Bronchial epithelial cell (primary cell): ENCODE measurements at regions not wholly inside any gene's neighbourhood (a gene's known extent, or its start where the extent isn't known, plus 50 kb on each side); places are given as distances from the start of the nearest gene placed in this dataset.

Experiments
- DNase-seq: peaks from one replicate; pipeline ENCODE4 v3.0.0-alpha.2; 2010; ENCODE audit warnings: low read depth
- FAIRE-seq: peaks from 2 replicates; lab custom pipeline; 2011; peaks lifted over from hg19 to GRCh38; lab: Jason Lieb, UNC
- H3K27me3 ChIP-seq: 2 replicates; pipeline ENCODE4 v1.5.1; 2011; ENCODE audit warnings: low read length; ENCODE audit not compliant: control insufficient read depth, insufficient read depth
- H3K36me3 ChIP-seq: 2 replicates; pipeline ENCODE4 v1.5.1; 2011; ENCODE audit warnings: low read length; ENCODE audit not compliant: control insufficient read depth, insufficient read depth
- H3K4me3 ChIP-seq: 2 replicates; pipeline ENCODE4 v1.5.1; 2011; ENCODE audit warnings: mild to moderate bottlenecking, low read depth, low read length, control low read depth
- TF ChIP-seq, protein P1 (sequence below): IDR thresholded peaks from 2 replicates; pipeline ENCODE4 v1.5.1; 2011; ENCODE audit warnings: mild to moderate bottlenecking, moderate library complexity, low read length, control low read depth, inconsistent platforms; ENCODE audit not compliant: insufficient read depth, severe bottlenecking

DNA sequence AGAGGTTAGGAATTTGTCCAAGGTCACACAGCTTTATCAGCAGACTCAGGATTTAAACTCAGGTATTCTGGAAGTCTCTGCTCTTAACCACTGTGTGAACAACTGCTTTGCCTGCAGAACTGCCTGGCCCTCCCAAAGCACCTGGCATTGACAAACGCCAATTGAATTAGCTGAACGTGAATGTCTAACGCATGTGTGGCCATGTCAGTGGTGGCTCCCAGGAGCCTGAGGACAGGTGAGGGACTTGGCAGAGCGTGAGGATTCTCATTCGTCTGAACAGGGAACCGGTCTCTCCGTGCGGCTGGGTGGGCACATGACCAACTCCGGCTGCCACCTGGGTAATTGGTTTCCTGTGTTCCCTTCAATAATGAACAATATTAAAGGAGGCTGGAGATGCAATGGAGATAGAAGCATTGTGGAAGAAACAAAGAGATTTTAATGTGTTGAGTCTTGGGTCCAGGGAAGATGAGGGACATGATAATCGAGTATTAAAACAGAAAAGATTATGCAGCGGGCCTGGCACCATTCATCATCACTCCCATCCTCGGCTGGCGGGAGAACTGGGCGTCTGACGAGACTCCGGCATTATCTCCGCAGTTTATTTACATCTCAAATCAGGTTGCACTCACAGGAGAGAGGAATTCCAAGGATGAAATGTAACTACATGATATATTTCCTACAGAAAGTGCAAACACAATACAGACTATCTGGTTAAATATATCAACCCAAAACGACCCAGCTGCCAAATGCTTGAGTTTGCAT lies 113.5 kb downstream of the NPIPB5 start:
- FAIRE-seq (no peak), DNase-seq (no peak)
- H3K27me3 ChIP-seq: no peaks in the 10 kb centered on the region
- H3K36me3 ChIP-seq: no peaks in the 10 kb centered on the region
- TF ChIP-seq, protein P1, sequence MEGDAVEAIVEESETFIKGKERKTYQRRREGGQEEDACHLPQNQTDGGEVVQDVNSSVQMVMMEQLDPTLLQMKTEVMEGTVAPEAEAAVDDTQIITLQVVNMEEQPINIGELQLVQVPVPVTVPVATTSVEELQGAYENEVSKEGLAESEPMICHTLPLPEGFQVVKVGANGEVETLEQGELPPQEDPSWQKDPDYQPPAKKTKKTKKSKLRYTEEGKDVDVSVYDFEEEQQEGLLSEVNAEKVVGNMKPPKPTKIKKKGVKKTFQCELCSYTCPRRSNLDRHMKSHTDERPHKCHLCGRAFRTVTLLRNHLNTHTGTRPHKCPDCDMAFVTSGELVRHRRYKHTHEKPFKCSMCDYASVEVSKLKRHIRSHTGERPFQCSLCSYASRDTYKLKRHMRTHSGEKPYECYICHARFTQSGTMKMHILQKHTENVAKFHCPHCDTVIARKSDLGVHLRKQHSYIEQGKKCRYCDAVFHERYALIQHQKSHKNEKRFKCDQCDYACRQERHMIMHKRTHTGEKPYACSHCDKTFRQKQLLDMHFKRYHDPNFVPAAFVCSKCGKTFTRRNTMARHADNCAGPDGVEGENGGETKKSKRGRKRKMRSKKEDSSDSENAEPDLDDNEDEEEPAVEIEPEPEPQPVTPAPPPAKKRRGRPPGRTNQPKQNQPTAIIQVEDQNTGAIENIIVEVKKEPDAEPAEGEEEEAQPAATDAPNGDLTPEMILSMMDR: no peak
- no peak overlapping the region for H3K4me3 ChIP-seq

DNA sequence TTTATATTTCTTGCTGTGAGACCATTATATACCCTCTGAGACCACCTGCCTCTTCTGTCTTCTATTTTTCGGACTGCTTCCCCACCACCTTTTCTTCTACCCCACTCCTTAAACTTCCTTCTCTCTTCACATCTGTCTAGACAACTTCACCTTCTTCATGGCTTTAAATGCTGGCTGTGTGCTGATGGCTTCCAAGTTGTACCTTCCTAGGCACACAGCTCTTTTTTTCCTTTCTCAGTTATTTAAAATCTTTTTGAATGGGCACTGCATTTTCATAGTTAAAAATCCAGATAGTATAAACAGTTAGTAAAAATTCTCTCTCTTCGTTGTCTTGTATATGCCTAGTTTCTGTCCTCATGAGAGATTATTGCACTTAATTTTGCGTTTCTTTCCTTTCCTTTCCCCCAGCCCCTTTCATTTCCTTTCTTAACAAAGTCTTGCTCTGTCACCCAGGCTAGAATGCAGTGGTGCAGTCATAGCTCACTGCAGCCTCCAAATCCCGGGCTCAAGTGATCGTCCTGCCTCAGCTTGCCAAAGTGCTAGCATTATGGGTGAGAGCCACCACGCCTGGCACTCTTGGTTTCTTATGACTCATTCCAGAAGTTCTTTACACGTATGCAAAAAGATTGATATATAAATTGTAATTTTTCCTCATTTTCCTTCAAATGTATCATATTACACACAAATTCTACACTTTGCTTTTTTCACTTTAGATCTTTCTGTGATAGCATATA lies 114.3 kb downstream of the NPIPB5 start:
- Histone ChIP-seq H3K36me3 (no peaks in the 10 kb centered on the region), H3K4me3 (no peak overlapping the region), H3K27me3 (no peaks in the 10 kb centered on the region)
- FAIRE-seq (no peak), DNase-seq (peak; percentile 97)
- TF ChIP-seq, protein P1: no peak

DNA sequence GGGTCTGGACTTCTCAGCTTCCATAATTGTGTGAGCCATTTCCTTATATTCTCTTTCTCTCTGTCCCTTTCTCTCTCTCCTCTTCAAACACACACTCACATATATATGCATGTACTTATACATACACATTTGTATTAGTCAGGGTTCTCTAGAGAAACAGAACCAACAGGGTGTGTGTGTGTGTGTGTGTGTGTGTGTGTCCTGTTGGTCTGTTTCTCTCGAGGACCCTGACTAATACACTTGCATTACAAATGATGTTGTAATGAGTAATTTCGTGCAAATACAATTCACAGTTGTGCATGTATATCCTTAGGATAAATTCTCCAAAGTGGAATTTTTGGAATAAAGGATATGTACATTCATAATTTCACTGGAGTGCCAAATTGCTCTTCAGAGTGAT lies 115.3 kb downstream of the NPIPB5 start:
- Histone ChIP-seq H3K36me3 (no peaks in the 10 kb centered on the region), H3K27me3 (no peaks in the 10 kb centered on the region), H3K4me3 (no peak overlapping the region)
- TF ChIP-seq, protein P1: no peak
- FAIRE-seq (no peak), DNase-seq (peak; percentile 96)

DNA sequence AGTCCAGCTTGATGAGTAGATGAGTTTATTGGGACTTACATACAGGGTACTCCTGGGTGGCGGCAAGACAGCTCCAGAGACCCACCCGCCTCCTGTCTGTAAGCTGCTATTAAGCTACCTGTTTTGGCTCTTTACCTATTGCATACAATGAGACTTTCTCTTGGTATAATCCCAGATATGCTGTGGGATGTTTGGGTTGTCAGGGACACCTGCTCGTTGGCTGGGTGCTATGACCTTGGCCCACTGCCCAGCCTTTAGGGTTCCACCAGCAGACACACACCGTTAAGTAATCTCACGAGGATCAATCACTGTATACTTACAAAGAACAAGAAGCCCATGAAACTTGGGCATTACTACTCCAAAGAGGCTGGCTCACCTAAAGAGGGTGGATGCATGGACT lies 116.4 kb downstream of the NPIPB5 start:
- TF ChIP-seq, protein P1: no peak
- DNase-seq: no peak
- Histone ChIP-seq H3K36me3 (no peaks in the 10 kb centered on the region), H3K4me3 (no peak overlapping the region), H3K27me3 (no peaks in the 10 kb centered on the region)
- FAIRE-seq: no peak

DNA sequence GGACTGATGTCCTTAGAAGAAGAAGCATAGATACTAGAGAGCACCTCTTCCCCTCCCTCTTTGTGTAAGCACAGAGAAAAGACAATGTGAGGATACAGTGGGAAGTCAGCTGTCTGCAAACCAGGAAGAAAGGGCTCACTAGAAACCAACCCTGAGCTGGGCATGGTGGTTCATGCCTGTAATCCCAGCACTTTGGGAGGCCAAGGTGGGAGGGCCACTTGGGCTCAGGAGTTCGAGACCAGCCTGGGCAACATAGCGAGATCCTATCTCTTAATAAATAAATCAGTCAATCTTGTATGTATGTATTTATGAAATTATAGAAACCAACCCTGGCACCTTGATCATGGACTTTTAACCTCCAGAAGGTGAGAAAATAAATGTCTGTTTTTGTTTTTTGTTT lies 118.3 kb downstream of the NPIPB5 start:
- no peak overlapping the region for H3K4me3 ChIP-seq
- no peak for FAIRE-seq
- H3K27me3 ChIP-seq: no peaks in the 10 kb centered on the region

More for the DNA sequence above, 118.3 kb downstream of the NPIPB5 start:
- no peaks in the 10 kb centered on the region for H3K36me3 ChIP-seq
- DNase-seq: no peak
- TF ChIP-seq, protein P1: no peak
